ENCODE measurements at regions not wholly inside any gene's neighbourhood (a gene's known extent, or its start where the extent isn't known, plus 50 kb on each side); places are given as distances from the start of the nearest gene placed in this dataset.

DNA sequence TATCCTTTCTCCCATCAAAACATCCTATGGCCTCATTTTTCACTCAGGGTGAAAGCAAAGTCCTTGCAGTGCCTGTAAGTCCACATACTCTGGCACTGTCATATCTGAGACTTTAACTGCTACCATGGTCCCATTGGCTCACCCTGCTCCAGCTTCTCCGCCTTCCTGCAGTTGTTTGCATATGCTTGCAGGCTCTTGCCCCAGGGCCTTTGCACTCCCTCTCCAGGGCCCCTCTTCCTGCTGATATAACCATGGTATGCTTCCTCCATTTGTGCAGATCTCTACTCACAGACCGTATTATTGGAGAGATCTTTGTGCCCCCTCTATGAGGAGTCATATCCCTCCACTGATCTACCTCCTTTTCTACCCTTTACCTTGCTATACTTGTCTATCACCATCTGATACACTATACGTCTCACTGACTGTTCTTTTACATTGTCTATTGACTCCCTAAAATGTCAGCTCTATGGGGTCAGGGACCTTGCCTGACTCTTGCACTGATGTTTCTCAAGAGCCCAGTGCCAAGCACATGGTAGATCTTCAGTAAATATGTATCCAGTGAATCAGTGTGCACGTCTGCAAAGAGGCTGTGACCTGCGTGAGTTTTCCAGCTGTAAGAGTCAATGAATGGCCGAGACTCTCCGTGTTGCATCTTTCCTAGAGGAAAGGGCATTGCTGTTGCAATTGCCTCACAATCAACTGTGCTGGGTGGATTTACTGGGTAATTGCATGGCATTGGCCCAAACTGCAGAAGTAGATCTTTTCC lies 81.7 kb upstream of the CPEB4 start (continued):
- TF ChIP-seq ZNF775 (CRISPR knock-in tag; IDR thresholded peaks at IDR 0.05; ENCODE audit: borderline replicate concordance), result no peak
- TF ChIP-seq ZNF337 (CRISPR knock-in tag; IDR thresholded peaks at IDR 0.05; ENCODE audit: borderline replicate concordance, low read depth), result no peak
- TF ChIP-seq ZNF607 (CRISPR knock-in tag; IDR thresholded peaks at IDR 0.05; ENCODE audit: borderline replicate concordance), result no peak
- TF ChIP-seq FOXA1 (IDR thresholded peaks at IDR 0.05), result 0 out of 2 replicates have a peak, but pooled peaks have one; percentile 24
- TF ChIP-seq FOXA1 (CRISPR knock-in tag; IDR thresholded peaks at IDR 0.05), result peak; percentile 94
- TF ChIP-seq ADNP (CRISPR knock-in tag; IDR thresholded peaks at IDR 0.05), result peak; percentile 74; the same call in 1 of the 2 replicates
- peak; percentile 94 for TF ChIP-seq HMG20B (CRISPR knock-in tag; conservative IDR thresholded peaks at IDR 0.05)
- TF ChIP-seq CCDC6 (CRISPR knock-in tag; IDR thresholded peaks at IDR 0.05), result 0 out of 2 replicates have a peak, but pooled peaks have one; percentile 10
- TF ChIP-seq RARA (CRISPR knock-in tag; IDR thresholded peaks at IDR 0.05), result peak; percentile 95
- no peak for TF ChIP-seq FIP1L1 (IDR thresholded peaks at IDR 0.05; ENCODE audit: borderline replicate concordance, insufficient read depth, low read depth, low read length)
- TF ChIP-seq, protein P1, sequence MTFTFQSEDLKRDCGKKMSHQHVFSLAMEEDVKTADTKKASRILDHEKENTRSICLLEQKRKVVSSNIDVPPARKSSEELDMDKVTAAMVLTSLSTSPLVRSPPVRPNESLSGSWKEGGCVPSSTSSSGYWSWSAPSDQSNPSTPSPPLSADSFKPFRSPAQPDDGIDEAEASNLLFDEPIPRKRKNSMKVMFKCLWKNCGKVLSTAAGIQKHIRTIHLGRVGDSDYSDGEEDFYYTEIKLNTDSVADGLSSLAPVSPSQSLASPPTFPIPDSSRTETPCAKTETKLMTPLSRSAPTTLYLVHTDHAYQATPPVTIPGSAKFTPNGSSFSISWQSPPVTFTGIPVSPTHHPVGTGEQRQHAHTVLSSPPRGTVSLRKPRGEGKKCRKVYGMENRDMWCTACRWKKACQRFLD (CRISPR knock-in tag; IDR thresholded peaks at IDR 0.05; ENCODE audit: borderline replicate concordance), result no peak
- no peak for TF ChIP-seq ZNF333 (CRISPR knock-in tag; IDR thresholded peaks at IDR 0.05; ENCODE audit: borderline replicate concordance)
- no peak for TF ChIP-seq SUZ12 (IDR thresholded peaks at IDR 0.05; ENCODE audit: low read depth, low read length)
- peak; percentile 19; the same call in 1 of the 2 replicates for TF ChIP-seq RFX3 (CRISPR knock-in tag; IDR thresholded peaks at IDR 0.05)
- no peak for TF ChIP-seq KDM4B (CRISPR knock-in tag; IDR thresholded peaks at IDR 0.05)
- no peak for TF ChIP-seq SIN3B (IDR thresholded peaks at IDR 0.05; ENCODE audit: low read length)
- 0 out of 2 replicates have a peak, but pooled peaks have one; percentile 12 for TF ChIP-seq ZNF709 (CRISPR knock-in tag; IDR thresholded peaks at IDR 0.05)
- TF ChIP-seq ZNF143 (CRISPR knock-in tag; IDR thresholded peaks at IDR 0.05), result no peak
- TF ChIP-seq, protein P2, sequence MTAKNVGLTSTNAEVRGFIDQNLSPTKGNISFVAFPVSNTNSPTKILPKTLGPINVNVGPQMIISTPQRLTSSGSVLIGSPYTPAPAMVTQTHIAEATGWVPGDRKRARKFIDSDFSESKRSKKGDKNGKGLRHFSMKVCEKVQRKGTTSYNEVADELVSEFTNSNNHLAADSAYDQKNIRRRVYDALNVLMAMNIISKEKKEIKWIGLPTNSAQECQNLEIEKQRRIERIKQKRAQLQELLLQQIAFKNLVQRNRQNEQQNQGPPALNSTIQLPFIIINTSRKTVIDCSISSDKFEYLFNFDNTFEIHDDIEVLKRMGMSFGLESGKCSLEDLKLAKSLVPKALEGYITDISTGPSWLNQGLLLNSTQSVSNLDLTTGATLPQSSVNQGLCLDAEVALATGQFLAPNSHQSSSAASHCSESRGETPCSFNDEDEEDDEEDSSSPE (CRISPR knock-in tag; IDR thresholded peaks at IDR 0.05), result no peak
- no peak for TF ChIP-seq ZNF34 (CRISPR knock-in tag; IDR thresholded peaks at IDR 0.05; ENCODE audit: borderline replicate concordance)
- TF ChIP-seq ZNF331 (CRISPR knock-in tag; IDR thresholded peaks at IDR 0.05), result peak; percentile 61; the same call in 1 of the 2 replicates
- TF ChIP-seq ZNF589 (CRISPR knock-in tag; conservative IDR thresholded peaks at IDR 0.05), result no peak
- TF ChIP-seq KLF13 (CRISPR knock-in tag; IDR thresholded peaks at IDR 0.05), result no peak
- TF ChIP-seq SOX6 (IDR thresholded peaks at IDR 0.05), result no peak
- TF ChIP-seq SOX6 (CRISPR knock-in tag; IDR thresholded peaks at IDR 0.05), result peak; percentile 90
- no peak for TF ChIP-seq NCOA5 (CRISPR knock-in tag; IDR thresholded peaks at IDR 0.05)
- TF ChIP-seq, protein P3, sequence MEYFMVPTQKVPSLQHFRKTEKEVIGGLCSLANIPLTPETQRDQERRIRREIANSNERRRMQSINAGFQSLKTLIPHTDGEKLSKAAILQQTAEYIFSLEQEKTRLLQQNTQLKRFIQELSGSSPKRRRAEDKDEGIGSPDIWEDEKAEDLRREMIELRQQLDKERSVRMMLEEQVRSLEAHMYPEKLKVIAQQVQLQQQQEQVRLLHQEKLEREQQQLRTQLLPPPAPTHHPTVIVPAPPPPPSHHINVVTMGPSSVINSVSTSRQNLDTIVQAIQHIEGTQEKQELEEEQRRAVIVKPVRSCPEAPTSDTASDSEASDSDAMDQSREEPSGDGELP (IDR thresholded peaks at IDR 0.05; ENCODE audit: borderline replicate concordance, low read depth), result peak; percentile 86

All from HepG2 (cell line).